Lower leg skin (tissue), 4 donors: ENCODE measurements at regions not wholly inside any gene's neighbourhood (a gene's known extent, or its start where the extent isn't known, plus 50 kb on each side); places are given as distances from the start of the nearest gene placed in this dataset.

ENCODE experiments used
- DNase-seq, 2 donors: peaks; one replicate each; pipeline ENCODE4 v3.0.0-alpha.2; 2019; ENCODE audit warnings: low spot score in 2 of 2
- H3K4me3 ChIP-seq: fragments of 200-600 bp; sonication (generic); 2 replicates; pipeline ENCODE4 v1.5.1; 2017; ENCODE audit warnings: mild to moderate bottlenecking, low read depth; ENCODE audit not compliant: poor library complexity, severe bottlenecking
- POLR2A ChIP-seq, 2 donors: fragments of 450-650 bp; IDR thresholded peaks; one replicate each; pipeline ENCODE4 v1.6.1; 2016 to 2017; ENCODE audit warnings: antibody characterized with exemption in 2 of 2, mild to moderate bottlenecking in 1 of 2, moderate library complexity in 1 of 2
- WGBS, 2 donors: methylation state at CpG; one replicate each; pipeline ENCODE4 v1.1.5; 2018; 5-methylcytosine and 5-hydroxymethylcytosine counted together
- intact Hi-C: fragments of 100-400 bp; cut with DNase I; formaldehyde crosslinking; loops from one replicate; pipeline ENCODE4 v1.15.0; 2023; ENCODE audit warnings: low total_unique reads
- TF ChIP-seq, protein P1 (sequence below), 3 donors: fragments of 450-650 bp; IDR thresholded peaks; one replicate each; pipeline ENCODE4 v1.5.1; 2016; ENCODE audit warnings: antibody characterized with exemption in 3 of 3, mild to moderate bottlenecking in 3 of 3, moderate library complexity in 2 of 3

DNA sequence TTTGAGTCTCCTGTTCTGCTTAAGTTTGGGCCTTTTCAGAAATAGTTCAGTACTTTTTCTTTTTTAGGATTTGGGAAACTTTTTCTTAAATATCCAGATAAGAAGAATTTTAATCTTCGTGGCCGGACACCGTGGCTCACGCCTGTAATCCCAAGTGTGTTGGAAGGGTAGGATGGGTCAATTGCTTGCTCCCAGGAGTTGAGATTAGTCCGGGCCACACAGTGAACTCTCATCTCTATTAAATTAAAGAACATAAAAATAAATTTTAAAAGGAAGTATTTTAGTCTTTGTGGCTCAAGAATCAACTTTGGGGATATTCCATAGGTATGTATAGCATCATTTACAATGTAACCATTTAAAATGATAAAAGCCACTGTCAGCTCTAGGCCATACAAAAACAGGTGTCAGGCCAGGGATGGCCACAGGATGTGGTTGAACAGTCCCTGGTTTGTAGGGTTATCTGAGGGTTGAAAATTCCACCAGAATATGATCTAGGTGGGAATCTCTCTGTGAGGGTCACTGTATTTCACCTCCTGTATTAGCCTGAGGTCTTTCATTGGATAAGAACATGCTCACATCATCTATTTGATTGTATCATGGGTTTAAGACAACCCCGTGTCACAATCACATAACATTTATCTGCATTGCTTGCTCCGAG is 115.6 kb downstream of the GGTLC2 start:
- DNase-seq: no peak
- 84 to 86% methylated on average over 7 of the region's 7 CpGs for WGBS, 2 donors
- intact Hi-C loops: no loop called here
- H3K4me3 ChIP-seq: no peak overlapping the region
- TF ChIP-seq, protein P1, sequence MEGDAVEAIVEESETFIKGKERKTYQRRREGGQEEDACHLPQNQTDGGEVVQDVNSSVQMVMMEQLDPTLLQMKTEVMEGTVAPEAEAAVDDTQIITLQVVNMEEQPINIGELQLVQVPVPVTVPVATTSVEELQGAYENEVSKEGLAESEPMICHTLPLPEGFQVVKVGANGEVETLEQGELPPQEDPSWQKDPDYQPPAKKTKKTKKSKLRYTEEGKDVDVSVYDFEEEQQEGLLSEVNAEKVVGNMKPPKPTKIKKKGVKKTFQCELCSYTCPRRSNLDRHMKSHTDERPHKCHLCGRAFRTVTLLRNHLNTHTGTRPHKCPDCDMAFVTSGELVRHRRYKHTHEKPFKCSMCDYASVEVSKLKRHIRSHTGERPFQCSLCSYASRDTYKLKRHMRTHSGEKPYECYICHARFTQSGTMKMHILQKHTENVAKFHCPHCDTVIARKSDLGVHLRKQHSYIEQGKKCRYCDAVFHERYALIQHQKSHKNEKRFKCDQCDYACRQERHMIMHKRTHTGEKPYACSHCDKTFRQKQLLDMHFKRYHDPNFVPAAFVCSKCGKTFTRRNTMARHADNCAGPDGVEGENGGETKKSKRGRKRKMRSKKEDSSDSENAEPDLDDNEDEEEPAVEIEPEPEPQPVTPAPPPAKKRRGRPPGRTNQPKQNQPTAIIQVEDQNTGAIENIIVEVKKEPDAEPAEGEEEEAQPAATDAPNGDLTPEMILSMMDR (IDR thresholded peaks at IDR 0.05): no peak
- TF ChIP-seq POLR2A (IDR thresholded peaks at IDR 0.05): no peak

DNA sequence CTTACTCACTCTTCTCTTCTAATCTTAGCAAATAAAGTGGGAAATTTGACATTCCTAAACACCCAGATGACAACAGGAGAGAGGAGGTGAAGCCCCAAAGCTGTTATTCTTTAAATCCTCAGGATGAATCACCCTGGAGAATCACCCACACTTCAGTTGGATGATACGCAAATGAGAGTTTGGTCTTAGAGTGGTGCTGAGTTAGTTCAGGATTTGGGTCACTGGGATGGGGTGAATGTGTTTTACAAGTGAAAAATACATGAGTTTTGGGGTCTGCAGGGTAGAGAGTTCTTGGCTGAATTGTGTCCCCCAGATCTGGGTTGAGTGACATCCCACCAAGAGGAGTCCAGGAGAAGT is 117.2 kb downstream of the GGTLC2 start:
- 86 to 93% methylated on average over 1 of the region's 1 CpG for WGBS, 2 donors
- DNase-seq: no peak
- TF ChIP-seq POLR2A (IDR thresholded peaks at IDR 0.05): no peak
- TF ChIP-seq, protein P1 (IDR thresholded peaks at IDR 0.05): no peak
- H3K4me3 ChIP-seq: no peak overlapping the region
- intact Hi-C loops: no loop called here

DNA sequence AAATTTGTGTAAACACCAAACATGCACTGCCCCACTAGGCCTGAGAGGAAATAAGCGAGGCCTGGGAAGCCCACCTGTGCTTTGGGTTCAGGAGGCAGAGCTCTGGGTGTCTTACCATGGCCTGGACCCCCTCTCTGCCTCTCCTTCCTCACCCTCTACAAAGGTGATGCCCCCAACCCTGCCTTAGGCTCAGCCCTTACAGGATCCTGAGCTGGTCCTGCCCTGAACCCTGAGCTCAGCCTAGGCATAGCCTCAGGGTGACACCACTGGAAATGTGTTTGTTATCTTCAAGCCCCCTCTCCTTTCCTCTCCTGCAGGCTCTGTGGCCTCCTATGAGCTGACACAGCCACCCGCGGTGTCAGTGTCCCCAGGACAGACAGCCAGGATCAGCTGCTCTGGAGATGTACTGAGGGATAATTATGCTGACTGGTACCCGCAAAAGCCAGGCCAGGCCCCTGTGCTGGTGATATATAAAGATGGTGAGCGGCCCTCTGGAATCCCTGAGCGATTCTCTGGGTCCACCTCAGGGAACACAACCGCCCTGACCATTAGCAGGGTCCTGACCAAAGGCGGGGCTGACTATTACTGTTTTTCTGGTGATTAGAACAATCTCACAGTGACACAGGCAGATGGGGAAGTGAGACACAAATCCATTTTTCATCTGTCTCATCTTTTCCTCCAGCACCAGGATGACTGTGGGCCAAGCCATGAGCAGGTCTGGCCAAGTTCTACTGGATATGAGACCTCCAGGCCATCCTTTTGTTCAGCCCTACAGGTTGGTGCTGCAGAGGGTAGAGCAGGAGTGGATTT is 117.8 kb downstream of the GGTLC2 start:
- TF ChIP-seq, protein P1 (IDR thresholded peaks at IDR 0.05): no peak
- TF ChIP-seq POLR2A (IDR thresholded peaks at IDR 0.05): no peak
- WGBS, 2 donors: 78 to 88% methylated on average over 8 of the region's 8 CpGs
- intact Hi-C loops: no loop called here

DNA sequence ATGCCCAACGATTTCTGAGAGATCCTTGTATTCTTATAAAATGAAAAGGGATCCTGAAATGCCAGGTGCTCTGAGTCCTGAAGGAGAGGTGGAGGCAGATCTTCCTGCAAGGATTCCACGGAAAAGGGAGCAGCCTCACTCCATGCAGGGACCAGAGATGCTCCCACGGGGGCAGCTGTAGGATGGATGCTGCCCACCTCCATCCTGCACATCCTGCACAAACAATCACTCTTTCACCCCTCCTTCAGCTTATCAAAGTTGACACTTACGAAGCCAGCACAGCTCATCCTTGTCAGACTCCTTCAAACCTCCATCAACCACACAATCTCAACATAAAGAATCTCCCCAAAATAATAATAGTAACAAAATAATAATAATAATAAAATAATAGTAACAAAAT is 119.1 kb downstream of the GGTLC2 start:
- TF ChIP-seq, protein P1 (IDR thresholded peaks at IDR 0.05): no peak
- no peak for TF ChIP-seq POLR2A (IDR thresholded peaks at IDR 0.05)
- DNase-seq: no peak
- WGBS, 2 donors: 75 to 82% methylated on average over 4 of the region's 4 CpGs
- intact Hi-C loops: no loop called here
- no peak overlapping the region for H3K4me3 ChIP-seq

More for the DNA sequence above, 117.8 kb downstream of the GGTLC2 start:
- no peak overlapping the region for H3K4me3 ChIP-seq
- DNase-seq: peak in 1 of 2 donors; percentile 70

DNA sequence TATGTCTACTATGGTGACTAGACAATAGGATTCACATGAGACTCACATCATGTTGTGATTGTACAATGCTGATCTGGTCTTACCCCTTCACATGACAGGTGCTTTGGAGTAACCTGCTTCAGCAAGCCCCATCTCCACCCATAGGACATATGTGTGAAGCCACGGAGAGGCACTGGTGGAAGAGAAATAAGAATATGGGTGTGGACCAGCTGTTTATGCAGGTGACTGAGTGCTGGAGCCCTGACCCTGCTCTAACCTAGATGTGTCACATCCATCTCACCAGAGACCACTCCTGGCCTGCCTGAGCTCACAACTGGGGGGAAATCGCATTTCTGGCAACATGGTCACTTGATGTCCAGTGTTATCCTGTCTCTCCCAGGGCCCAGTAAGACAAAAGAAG is 119.7 kb downstream of the GGTLC2 start:
- WGBS, 2 donors: 39% methylated on average over 2 of the region's 2 CpGs
- H3K4me3 ChIP-seq: no peak overlapping the region
- TF ChIP-seq, protein P1 (IDR thresholded peaks at IDR 0.05): no peak
- no peak for TF ChIP-seq POLR2A (IDR thresholded peaks at IDR 0.05)
- peak in 1 of 2 donors; percentile 56 for DNase-seq
- intact Hi-C loops: no loop called here
